ENCODE measurements at regions not wholly inside any gene's neighbourhood (a gene's known extent, or its start where the extent isn't known, plus 50 kb on each side); places are given as distances from the start of the nearest gene placed in this dataset.

GRCh38 chr2:41483226-41483625, 564.6 kb upstream of the PKDCC start:
- Histone ChIP-seq H3K9me3 (replicated peaks in 1 of 2; ENCODE audit: control insufficient read depth in 2 of 2, insufficient read depth in 1 of 2, low read depth in 1 of 2, low read length in 2 of 2) (no peaks in the 10 kb centered on the region), H3K18ac (ENCODE audit: low read length) (no peak overlapping the region), H3K4me3 (ENCODE audit: low read length in 2 of 2) (no peak overlapping the region), H2BK120ac (ENCODE audit: low read depth, low read length) (no peak overlapping the region), H2AFZ (ENCODE audit: low read length) (no peak overlapping the region), H3K23ac (ENCODE audit: low read depth, low read length, poor library complexity) (no peak overlapping the region), H3K27ac (replicated peaks; ENCODE audit: low read length) (no peak overlapping the region), H3K36me3 (replicated peaks in 1 of 2; ENCODE audit: control insufficient read depth in 2 of 2, insufficient read depth in 2 of 2, low read length in 2 of 2) (no peaks in the 10 kb centered on the region), H2AK5ac (ENCODE audit: low read depth, low read length) (no peak overlapping the region), H3K14ac (ENCODE audit: low read length) (no peak overlapping the region), H3K27me3 (ENCODE audit: control insufficient read depth in 3 of 3, insufficient read depth in 3 of 3, low read depth in 1 of 3, low read length in 3 of 3) (no peaks in the 10 kb centered on the region), H4K91ac (ENCODE audit: low read depth, low read length, poor library complexity) (no peak overlapping the region), H3K9ac (ENCODE audit: low read depth, low read length, poor library complexity) (no peak overlapping the region), H3K4me2 (ENCODE audit: insufficient read depth, low read length, poor library complexity, severe bottlenecking) (no peak overlapping the region), H3K4me1 (ENCODE audit: control insufficient read depth in 2 of 2, insufficient read depth in 1 of 2, low read depth in 1 of 2, low read length in 2 of 2) (no peaks in the 10 kb centered on the region), H4K8ac (ENCODE audit: low read depth, low read length) (no peak overlapping the region), H3K79me1 (ENCODE audit: low read depth, low read length) (no peaks in the 10 kb centered on the region), H2BK15ac (ENCODE audit: low read length) (no peak overlapping the region), H2BK5ac (ENCODE audit: low read length) (no peak overlapping the region), H2BK12ac (ENCODE audit: low read length) (no peak overlapping the region), H3K4ac (ENCODE audit: low read length) (no peak overlapping the region)
- no peak for DNase-seq (ENCODE audit: low spot score)
- WGBS, 2 donors (ENCODE audit: extremely low coverage in 2 of 2, insufficient read length in 2 of 2, insufficient replicate concordance in 1 of 2) = no CpG with 5 or more reads among the region's 2 CpGs

GRCh38 chr2:41483982-41484857, 563.6 kb upstream of the PKDCC start:
- Histone ChIP-seq H3K23ac (ENCODE audit: low read depth, low read length, poor library complexity) (no peak overlapping the region), H3K27ac (replicated peaks; ENCODE audit: low read length) (no peak overlapping the region), H2BK12ac (ENCODE audit: low read length) (no peak overlapping the region), H3K4me3 (ENCODE audit: low read length in 2 of 2) (no peak overlapping the region), H2AFZ (ENCODE audit: low read length) (no peak overlapping the region), H3K27me3 (ENCODE audit: control insufficient read depth in 3 of 3, insufficient read depth in 3 of 3, low read depth in 1 of 3, low read length in 3 of 3) (no peaks in the 10 kb centered on the region), H3K18ac (ENCODE audit: low read length) (no peak overlapping the region), H4K8ac (ENCODE audit: low read depth, low read length) (no peak overlapping the region), H3K4me1 (ENCODE audit: control insufficient read depth in 2 of 2, insufficient read depth in 1 of 2, low read depth in 1 of 2, low read length in 2 of 2) (no peaks in the 10 kb centered on the region), H3K36me3 (replicated peaks in 1 of 2; ENCODE audit: control insufficient read depth in 2 of 2, insufficient read depth in 2 of 2, low read length in 2 of 2) (no peaks in the 10 kb centered on the region), H3K9me3 (replicated peaks in 1 of 2; ENCODE audit: control insufficient read depth in 2 of 2, insufficient read depth in 1 of 2, low read depth in 1 of 2, low read length in 2 of 2) (no peaks in the 10 kb centered on the region), H3K4ac (ENCODE audit: low read length) (no peak overlapping the region), H4K91ac (ENCODE audit: low read depth, low read length, poor library complexity) (no peak overlapping the region), H3K79me1 (ENCODE audit: low read depth, low read length) (no peaks in the 10 kb centered on the region), H2BK5ac (ENCODE audit: low read length) (no peak overlapping the region), H2AK5ac (ENCODE audit: low read depth, low read length) (no peak overlapping the region), H3K9ac (ENCODE audit: low read depth, low read length, poor library complexity) (no peak overlapping the region), H2BK15ac (ENCODE audit: low read length) (no peak overlapping the region), H2BK120ac (ENCODE audit: low read depth, low read length) (no peak overlapping the region), H3K4me2 (ENCODE audit: insufficient read depth, low read length, poor library complexity, severe bottlenecking) (no peak overlapping the region), H3K14ac (ENCODE audit: low read length) (no peak overlapping the region)
- WGBS, 2 donors (ENCODE audit: extremely low coverage in 2 of 2, insufficient read length in 2 of 2, insufficient replicate concordance in 1 of 2) = no CpG with 5 or more reads among the region's 7 CpGs
- no peak for DNase-seq (ENCODE audit: low spot score)

- Histone ChIP-seq H3K4me3 (ENCODE audit: low read length in 2 of 2) (no peak overlapping the region), H2AFZ (ENCODE audit: low read length) (no peak overlapping the region), H4K91ac (ENCODE audit: low read depth, low read length, poor library complexity) (no peak overlapping the region), H3K27me3 (ENCODE audit: control insufficient read depth in 3 of 3, insufficient read depth in 3 of 3, low read depth in 1 of 3, low read length in 3 of 3) (no peaks in the 10 kb centered on the region), H3K18ac (ENCODE audit: low read length) (no peak overlapping the region), H3K36me3 (replicated peaks in 1 of 2; ENCODE audit: control insufficient read depth in 2 of 2, insufficient read depth in 2 of 2, low read length in 2 of 2) (no peaks in the 10 kb centered on the region), H3K4ac (ENCODE audit: low read length) (no peak overlapping the region), H3K23ac (ENCODE audit: low read depth, low read length, poor library complexity) (no peak overlapping the region), H3K4me2 (ENCODE audit: insufficient read depth, low read length, poor library complexity, severe bottlenecking) (no peak overlapping the region), H3K79me1 (ENCODE audit: low read depth, low read length) (no peaks in the 10 kb centered on the region), H3K9me3 (replicated peaks in 1 of 2; ENCODE audit: control insufficient read depth in 2 of 2, insufficient read depth in 1 of 2, low read depth in 1 of 2, low read length in 2 of 2) (no peaks in the 10 kb centered on the region), H4K8ac (ENCODE audit: low read depth, low read length) (no peak overlapping the region), H2BK15ac (ENCODE audit: low read length) (no peak overlapping the region), H3K9ac (ENCODE audit: low read depth, low read length, poor library complexity) (no peak overlapping the region), H2BK12ac (ENCODE audit: low read length) (no peak overlapping the region), H2BK5ac (ENCODE audit: low read length) (no peak overlapping the region), H2AK5ac (ENCODE audit: low read depth, low read length) (no peak overlapping the region), H3K27ac (replicated peaks; ENCODE audit: low read length) (no peak overlapping the region), H2BK120ac (ENCODE audit: low read depth, low read length) (no peak overlapping the region), H3K14ac (ENCODE audit: low read length) (no peak overlapping the region), H3K4me1 (ENCODE audit: control insufficient read depth in 2 of 2, insufficient read depth in 1 of 2, low read depth in 1 of 2, low read length in 2 of 2) (no peaks in the 10 kb centered on the region)
- DNase-seq (ENCODE audit: low spot score) = no peak
Measured at GRCh38 chr2:41484858-41485234, 563.0 kb upstream of the PKDCC start.

GRCh38 chr2:41486948-41487347, 560.9 kb upstream of the PKDCC start:
- no peaks in the 10 kb centered on the region for H3K79me1 ChIP-seq (ENCODE audit: low read depth, low read length)
- H2AK5ac ChIP-seq (ENCODE audit: low read depth, low read length) = no peak overlapping the region
- H3K4me3 ChIP-seq (ENCODE audit: low read length in 2 of 2) = no peak overlapping the region
- no peak overlapping the region for H4K91ac ChIP-seq (ENCODE audit: low read depth, low read length, poor library complexity)
- H3K18ac ChIP-seq (ENCODE audit: low read length) = no peak overlapping the region
- no peak overlapping the region for H3K14ac ChIP-seq (ENCODE audit: low read length)
- H2BK12ac ChIP-seq (ENCODE audit: low read length) = no peak overlapping the region
- H3K23ac ChIP-seq (ENCODE audit: low read depth, low read length, poor library complexity) = no peak overlapping the region
- no peak for DNase-seq (ENCODE audit: low spot score)
- no peak overlapping the region for H3K9ac ChIP-seq (ENCODE audit: low read depth, low read length, poor library complexity)
- no peaks in the 10 kb centered on the region for H3K4me1 ChIP-seq (ENCODE audit: control insufficient read depth in 2 of 2, insufficient read depth in 1 of 2, low read depth in 1 of 2, low read length in 2 of 2)
- no peaks in the 10 kb centered on the region for H3K36me3 ChIP-seq (replicated peaks in 1 of 2; ENCODE audit: control insufficient read depth in 2 of 2, insufficient read depth in 2 of 2, low read length in 2 of 2)
- no peak overlapping the region for H2AFZ ChIP-seq (ENCODE audit: low read length)
- no peaks in the 10 kb centered on the region for H3K9me3 ChIP-seq (replicated peaks in 1 of 2; ENCODE audit: control insufficient read depth in 2 of 2, insufficient read depth in 1 of 2, low read depth in 1 of 2, low read length in 2 of 2)
- H3K4me2 ChIP-seq (ENCODE audit: insufficient read depth, low read length, poor library complexity, severe bottlenecking) = no peak overlapping the region
- no peaks in the 10 kb centered on the region for H3K27me3 ChIP-seq (ENCODE audit: control insufficient read depth in 3 of 3, insufficient read depth in 3 of 3, low read depth in 1 of 3, low read length in 3 of 3)
- H2BK15ac ChIP-seq (ENCODE audit: low read length) = no peak overlapping the region
- H2BK5ac ChIP-seq (ENCODE audit: low read length) = no peak overlapping the region
- H2BK120ac ChIP-seq (ENCODE audit: low read depth, low read length) = no peak overlapping the region
- H3K4ac ChIP-seq (ENCODE audit: low read length) = no peak overlapping the region
- no peak overlapping the region for H3K27ac ChIP-seq (replicated peaks; ENCODE audit: low read length)
- no peak overlapping the region for H4K8ac ChIP-seq (ENCODE audit: low read depth, low read length)
